Erythroblast (primary cell): ENCODE measurements at regions not wholly inside any gene's neighbourhood (a gene's known extent, or its start where the extent isn't known, plus 50 kb on each side); places are given as distances from the start of the nearest gene placed in this dataset.
"Not testable (repeated sequence)": the region's sequence is repeated elsewhere in the genome, so short reads cannot be mapped to it uniquely, and the experiment has no call there.

Source experiments
- GATA1 ChIP-seq: IDR thresholded peaks from 2 replicates; pipeline ENCODE4 v1.6.1; 2011; ENCODE audit warnings: low read depth, mild to moderate bottlenecking, control low read depth, low read length, moderate library complexity
- POLR2A ChIP-seq: IDR thresholded peaks from 2 replicates; pipeline ENCODE4 v1.6.1; 2011; ENCODE audit warnings: mild to moderate bottlenecking, low read length

DNA sequence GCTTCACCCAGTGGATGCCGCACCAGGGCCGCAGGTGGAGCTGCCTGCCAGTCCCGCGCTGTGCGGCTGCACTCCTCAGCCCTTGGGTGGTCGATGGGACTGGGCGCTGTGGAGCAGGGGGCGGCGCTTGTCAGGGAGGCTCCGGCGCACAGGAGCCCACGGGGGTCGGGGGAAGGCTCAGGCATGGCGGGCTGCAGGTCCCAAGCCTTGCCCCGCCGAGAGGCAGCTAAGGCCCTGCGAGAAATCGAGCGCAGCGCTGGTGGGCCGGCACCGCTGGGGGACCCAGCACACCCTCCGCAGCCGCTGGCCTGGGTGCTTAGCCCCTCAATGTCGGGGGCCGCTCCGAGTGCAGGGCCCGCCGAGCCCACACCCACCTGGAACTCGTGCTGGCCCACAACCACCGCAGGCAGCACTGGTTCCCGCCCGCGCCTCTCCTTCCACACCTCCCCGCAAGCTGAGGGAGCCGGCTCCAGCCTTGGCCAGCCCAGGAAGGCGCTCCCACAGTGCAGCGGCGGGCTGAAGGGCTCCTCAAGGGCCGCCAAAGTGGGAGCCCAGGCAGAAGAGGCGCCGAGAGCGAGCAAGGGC lies 725.5 kb upstream of the CA10 start:
- not testable (repeated sequence) for TF ChIP-seq POLR2A, GATA1
